Activated CD8-positive, alpha-beta memory T cell treated with anti-CD3 and anti-CD28 coated beads for 1 hour (primary cell): ENCODE measurements at regions not wholly inside any gene's neighbourhood (a gene's known extent, or its start where the extent isn't known, plus 50 kb on each side); places are given as distances from the start of the nearest gene placed in this dataset.
"Not testable (repeated sequence)": the region's sequence is repeated elsewhere in the genome, so short reads cannot be mapped to it uniquely, and the experiment has no call there.

Experiments
- DNase-seq, 2 donors: peaks; one replicate each; pipeline ENCODE4 v3.0.0-alpha.2; 2020; ENCODE audit warnings: low read depth in 1 of 2; ENCODE audit errors: extremely low read depth in 1 of 2

GRCh38 chr6:85041376-85041775 lies 277.0 kb upstream of the TBX18 start:
- no peak for DNase-seq

GRCh38 chr6:85037221-85037620 lies 272.8 kb upstream of the TBX18 start:
- DNase-seq, result no peak

- no peak for DNase-seq
These were observed 271.4 kb upstream of the TBX18 start for GRCh38 chr6:85035766-85036165.

- DNase-seq, result no peak
These were observed 269.1 kb upstream of the TBX18 start for GRCh38 chr6:85033547-85033946.

- no peak for DNase-seq
These were observed 261.6 kb upstream of the TBX18 start for GRCh38 chr6:85026021-85026420.

- no peak for DNase-seq
These were observed 259.3 kb upstream of the TBX18 start for GRCh38 chr6:85023721-85024120.

- no peak for DNase-seq
These were observed 253.0 kb upstream of the TBX18 start for GRCh38 chr6:85017352-85017751.

- DNase-seq, result no peak
These were observed 252.3 kb upstream of the TBX18 start for GRCh38 chr6:85016726-85017125.

GRCh38 chr6:85015396-85015990 lies 251.1 kb upstream of the TBX18 start:
- no peak for DNase-seq

- no peak for DNase-seq
These were observed 246.5 kb upstream of the TBX18 start for GRCh38 chr6:85010865-85011264.

GRCh38 chr6:85008296-85009009 lies 244.1 kb upstream of the TBX18 start:
- DNase-seq, result no peak

- DNase-seq, result no peak
These were observed 242.0 kb upstream of the TBX18 start for GRCh38 chr6:85006362-85006761.

- DNase-seq, result no peak
These were observed 241.1 kb upstream of the TBX18 start for GRCh38 chr6:85005494-85005893.

- DNase-seq, result no peak
These were observed 240.1 kb upstream of the TBX18 start for GRCh38 chr6:85004361-85004995.

- DNase-seq, result no peak
These were observed 238.4 kb upstream of the TBX18 start for GRCh38 chr6:85002847-85003246.

- no peak for DNase-seq
These were observed 235.6 kb upstream of the TBX18 start for GRCh38 chr6:85000001-85000400.

- DNase-seq, result no peak
These were observed 233.8 kb upstream of the TBX18 start for GRCh38 chr6:84998223-84998622.

GRCh38 chr6:84988766-84989165 lies 224.4 kb upstream of the TBX18 start:
- not testable (repeated sequence) for DNase-seq

- not testable (repeated sequence) for DNase-seq
These were observed 221.1 kb upstream of the TBX18 start for GRCh38 chr6:84985490-84985889.

- DNase-seq, result no peak
These were observed 215.1 kb upstream of the TBX18 start for GRCh38 chr6:84979541-84979940.

GRCh38 chr6:84977363-84977705 lies 212.9 kb upstream of the TBX18 start:
- DNase-seq, result no peak
